Neural crest cell (in vitro differentiated cells): ENCODE measurements at regions not wholly inside any gene's neighbourhood (a gene's known extent, or its start where the extent isn't known, plus 50 kb on each side); places are given as distances from the start of the nearest gene placed in this dataset.

Experiments
- DNase-seq: peaks from one replicate; pipeline ENCODE4 v3.0.0; 2021; ENCODE audit warnings: low read depth, mixed read lengths, low spot score
- H3K27ac Mint-ChIP-seq: one replicate; pipeline ENCODE4 v1.8.0; 2021; ENCODE audit warnings: mild to moderate bottlenecking, mixed read lengths; ENCODE audit not compliant: unreplicated experiment
- H3K27me3 Mint-ChIP-seq: 2 replicates; pipeline ENCODE4 v1.8.0; 2021; ENCODE audit warnings: low read depth, mild to moderate bottlenecking, mixed read lengths
- H3K36me3 Mint-ChIP-seq: 2 replicates; pipeline ENCODE4 v1.8.0; 2021; ENCODE audit warnings: low read depth, mild to moderate bottlenecking, mixed read lengths
- H3K4me1 Mint-ChIP-seq: 2 replicates; pipeline ENCODE4 v1.8.0; 2021; ENCODE audit warnings: mixed read lengths
- H3K4me3 Mint-ChIP-seq: one replicate; pipeline ENCODE4 v1.8.0; 2021; ENCODE audit warnings: mild to moderate bottlenecking, mixed read lengths
- H3K9me3 Mint-ChIP-seq: 2 replicates; pipeline ENCODE4 v1.8.0; 2021; ENCODE audit warnings: mixed read lengths
- TF ChIP-seq, protein P1 (sequence below): fragments of 200-600 bp; sonication (generic); conservative IDR thresholded peaks from 2 replicates; pipeline ENCODE4 v1.5.0; 2021; ENCODE audit warnings: antibody characterized with exemption, mild to moderate bottlenecking

DNA sequence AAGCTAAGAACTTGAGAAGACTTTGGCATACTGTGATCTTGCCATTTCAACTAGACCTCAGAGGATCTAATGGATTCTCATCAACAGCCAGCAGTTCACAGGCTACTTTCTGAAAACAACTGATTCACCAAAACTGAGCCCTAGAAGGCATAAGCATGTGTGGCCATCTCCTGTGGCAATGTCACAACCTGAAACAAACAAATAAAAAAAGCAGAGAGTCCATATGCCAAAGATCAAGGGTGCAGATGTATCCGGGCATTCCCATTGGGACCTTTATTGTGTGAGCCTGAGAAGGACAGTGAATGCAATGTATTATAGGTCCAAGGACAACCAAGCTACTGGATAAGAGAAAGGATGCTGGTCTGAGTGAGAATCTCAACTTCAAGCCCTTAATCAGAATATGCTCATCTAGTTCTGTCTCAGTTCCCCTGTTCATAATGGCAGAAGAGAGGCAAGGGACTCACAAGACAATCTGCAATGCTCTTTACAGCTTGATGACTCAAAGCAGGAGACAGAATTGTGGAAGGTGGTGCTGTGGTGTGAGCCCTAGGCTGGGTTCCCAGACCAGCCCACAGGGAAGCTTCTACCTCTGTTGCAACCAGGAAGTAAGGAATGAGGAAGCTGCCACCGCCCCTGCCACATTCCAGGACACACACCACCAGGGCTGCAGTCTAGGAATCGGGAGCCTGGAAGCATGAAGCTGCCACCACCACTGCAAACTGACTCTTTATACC is 133.7 kb downstream of the RAP2A start:
- Mint-ChIP-seq H3K4me1 (peaks cover 5% of the 10 kb centered on the region), H3K27ac (no peak overlapping the region), H3K36me3 (no peaks in the 10 kb centered on the region), H3K9me3 (no peaks in the 10 kb centered on the region), H3K27me3 (no peaks in the 10 kb centered on the region), H3K4me3 (no peak overlapping the region)
- no peak for DNase-seq
- TF ChIP-seq, protein P1, sequence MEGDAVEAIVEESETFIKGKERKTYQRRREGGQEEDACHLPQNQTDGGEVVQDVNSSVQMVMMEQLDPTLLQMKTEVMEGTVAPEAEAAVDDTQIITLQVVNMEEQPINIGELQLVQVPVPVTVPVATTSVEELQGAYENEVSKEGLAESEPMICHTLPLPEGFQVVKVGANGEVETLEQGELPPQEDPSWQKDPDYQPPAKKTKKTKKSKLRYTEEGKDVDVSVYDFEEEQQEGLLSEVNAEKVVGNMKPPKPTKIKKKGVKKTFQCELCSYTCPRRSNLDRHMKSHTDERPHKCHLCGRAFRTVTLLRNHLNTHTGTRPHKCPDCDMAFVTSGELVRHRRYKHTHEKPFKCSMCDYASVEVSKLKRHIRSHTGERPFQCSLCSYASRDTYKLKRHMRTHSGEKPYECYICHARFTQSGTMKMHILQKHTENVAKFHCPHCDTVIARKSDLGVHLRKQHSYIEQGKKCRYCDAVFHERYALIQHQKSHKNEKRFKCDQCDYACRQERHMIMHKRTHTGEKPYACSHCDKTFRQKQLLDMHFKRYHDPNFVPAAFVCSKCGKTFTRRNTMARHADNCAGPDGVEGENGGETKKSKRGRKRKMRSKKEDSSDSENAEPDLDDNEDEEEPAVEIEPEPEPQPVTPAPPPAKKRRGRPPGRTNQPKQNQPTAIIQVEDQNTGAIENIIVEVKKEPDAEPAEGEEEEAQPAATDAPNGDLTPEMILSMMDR = no peak

DNA sequence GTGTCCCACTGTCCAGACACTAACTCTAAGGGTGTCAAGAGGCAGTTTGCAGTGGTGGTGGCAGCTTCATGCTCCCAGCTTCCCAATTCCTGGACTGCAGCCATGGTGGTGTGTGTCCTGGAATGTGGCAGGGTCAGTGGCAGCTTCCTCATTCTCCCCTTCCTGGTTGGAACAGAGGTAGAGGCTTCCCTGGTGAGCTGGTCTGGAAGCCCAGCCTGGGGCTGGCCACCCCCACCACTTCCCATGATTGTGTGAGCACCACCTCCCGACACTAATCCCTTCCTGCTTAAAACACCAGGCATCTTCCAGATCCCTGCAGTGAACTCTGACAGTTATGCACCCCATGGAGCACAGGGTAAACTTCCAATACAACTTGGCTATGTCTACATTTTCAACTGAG is 134.9 kb downstream of the RAP2A start:
- H3K4me1 Mint-ChIP-seq = peaks cover 5% of the 10 kb centered on the region
- H3K27me3 Mint-ChIP-seq = no peaks in the 10 kb centered on the region
- H3K9me3 Mint-ChIP-seq = no peaks in the 10 kb centered on the region
- no peak for DNase-seq
- TF ChIP-seq, protein P1 = no peak
- H3K27ac Mint-ChIP-seq = no peak overlapping the region
- H3K36me3 Mint-ChIP-seq = no peaks in the 10 kb centered on the region
- H3K4me3 Mint-ChIP-seq = no peak overlapping the region

DNA sequence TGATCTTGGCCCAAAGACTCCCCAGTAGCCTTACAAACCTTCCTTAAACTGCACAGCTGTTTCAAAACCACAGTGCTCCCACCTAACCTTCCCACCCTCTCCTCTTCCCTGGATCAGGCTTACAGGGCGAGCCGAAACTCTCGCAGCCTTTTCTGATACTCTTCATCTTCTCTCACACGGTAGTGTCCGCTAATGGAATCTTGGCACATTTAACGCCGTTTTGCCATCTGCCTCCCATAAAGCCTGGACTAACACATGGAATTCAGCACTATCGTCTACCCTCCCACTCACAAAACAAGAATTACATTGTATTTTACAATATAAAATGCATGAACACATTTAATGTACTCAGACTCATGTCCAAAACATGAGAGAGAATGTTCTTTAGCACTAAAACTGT is 135.9 kb downstream of the RAP2A start:
- H3K36me3 Mint-ChIP-seq = no peaks in the 10 kb centered on the region
- no peak overlapping the region for H3K4me3 Mint-ChIP-seq
- H3K4me1 Mint-ChIP-seq = peaks cover 5% of the 10 kb centered on the region
- no peak for DNase-seq
- no peaks in the 10 kb centered on the region for H3K9me3 Mint-ChIP-seq
- no peaks in the 10 kb centered on the region for H3K27me3 Mint-ChIP-seq
- H3K27ac Mint-ChIP-seq = no peak overlapping the region
- TF ChIP-seq, protein P1 = no peak

DNA sequence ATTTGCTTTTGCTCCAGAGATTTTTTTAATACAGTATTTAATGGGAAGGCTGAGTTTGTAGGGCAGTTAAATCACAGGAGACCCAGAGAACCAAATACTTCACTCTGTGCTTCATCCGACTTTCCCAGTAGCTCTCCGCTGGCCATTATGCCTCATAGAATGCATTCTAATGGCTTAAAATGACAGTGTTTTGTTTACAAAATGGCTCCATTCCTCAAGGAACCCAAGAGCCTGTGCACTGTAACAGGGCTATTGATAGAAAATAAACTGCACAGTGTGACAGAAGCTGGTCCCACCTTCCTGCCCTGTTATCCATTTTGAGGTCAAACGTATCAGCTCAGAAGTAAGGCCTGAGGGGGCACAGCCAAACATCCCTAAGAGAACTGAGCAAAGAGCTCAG is 136.5 kb downstream of the RAP2A start:
- TF ChIP-seq, protein P1 = no peak
- H3K9me3 Mint-ChIP-seq = no peaks in the 10 kb centered on the region
- H3K36me3 Mint-ChIP-seq = no peaks in the 10 kb centered on the region
- no peak overlapping the region for H3K4me3 Mint-ChIP-seq
- no peak for DNase-seq
- no peak overlapping the region for H3K27ac Mint-ChIP-seq
- H3K4me1 Mint-ChIP-seq = peaks cover 5% of the 10 kb centered on the region
- no peaks in the 10 kb centered on the region for H3K27me3 Mint-ChIP-seq

DNA sequence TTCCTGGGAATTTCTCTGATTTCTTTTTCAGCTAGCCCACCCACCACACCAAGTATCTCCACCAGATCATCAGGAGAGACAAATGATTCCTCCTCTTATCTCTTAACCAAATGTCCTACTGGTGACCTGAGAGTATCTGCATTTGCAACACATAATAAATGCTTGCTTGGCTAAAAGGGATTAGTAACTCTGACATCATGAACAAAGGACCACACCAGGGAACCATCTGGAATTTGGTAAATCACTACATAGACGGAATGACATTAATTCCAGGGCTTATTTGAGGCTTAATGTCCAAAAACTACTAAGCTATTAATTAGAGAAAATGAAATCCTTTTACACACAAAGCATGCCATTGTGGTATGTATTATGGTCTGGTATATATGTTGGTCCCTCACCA is 139.0 kb downstream of the RAP2A start:
- DNase-seq = no peak
- Mint-ChIP-seq H3K4me3 (no peak overlapping the region), H3K9me3 (no peaks in the 10 kb centered on the region), H3K27ac (no peak overlapping the region), H3K4me1 (peaks cover 5% of the 10 kb centered on the region), H3K27me3 (no peaks in the 10 kb centered on the region), H3K36me3 (no peaks in the 10 kb centered on the region)
- TF ChIP-seq, protein P1 = no peak
